HCT116 (cell line): ENCODE measurements at regions not wholly inside any gene's neighbourhood (a gene's known extent, or its start where the extent isn't known, plus 50 kb on each side); places are given as distances from the start of the nearest gene placed in this dataset.

Experiments
- ATAC-seq: fragments of 200-7000 bp; cut with Tn5 transposase; 2 replicates; pipeline ENCODE4 v1.9.1; 2020; ENCODE audit warnings: mild to moderate bottlenecking, moderate library complexity
- BruUV-seq: library from RNA; stranded (reverse); fragments of 400-500 nt; replicated peaks from 2 replicates; lab custom pipeline; 2021; lab: Mats Ljungman, UMichigan
- CTCF ChIA-PET: fragments of 300-600 bp; sonication (Branson Sonifier 250); formaldehyde crosslinking; loops from one replicate; lab custom pipeline; 2021; ENCODE audit warnings: antibody characterized with exemption; lab: Charles Lee
- POLR2A ChIA-PET: fragments of 300-600, 350-600 bp; sonication (Branson Sonifier 250); formaldehyde crosslinking; loops from one replicate; lab custom pipeline; 2021; ENCODE audit warnings: antibody characterized with exemption; lab: Charles Lee
- RAD21 ChIA-PET, 2 experiments: fragments of 300-600 bp; sonication (Branson Sonifier 250); formaldehyde crosslinking; loops; one replicate each; lab custom pipeline; 2023; ENCODE audit warnings: low total read pairs in 2 of 2; ENCODE audit not compliant: uncharacterized antibody in 2 of 2, unreplicated experiment in 2 of 2, low non-redundant PET in 1 of 2; lab: Charles Lee
- DNase-seq: peaks from one replicate; pipeline ENCODE4 v3.0.0-alpha.2; 2010; ENCODE audit warnings: low read depth, low spot score
- H2AFZ ChIP-seq: fragments of 200-600 bp; shearing (Covaris generic), sonication (generic); 2 replicates; pipeline ENCODE4 v1.6.1; 2017; ENCODE audit warnings: low read depth, mixed run types, mixed read lengths, antibody characterized with exemption, low read length; ENCODE audit not compliant: poor library complexity, severe bottlenecking
- H3K27ac ChIP-seq: 2 replicates; pipeline ENCODE4 v1.5.1; 2012; ENCODE audit warnings: low read depth, low read length
- H3K27me3 ChIP-seq: fragments of 200-600 bp; sonication (generic); 2 replicates; pipeline ENCODE4 v1.6.1; 2016; ENCODE audit warnings: mixed run types, low read length, mixed read lengths; ENCODE audit not compliant: insufficient read depth
- H3K36me3 ChIP-seq, 2 experiments: fragments of 200-500 bp in 1 of 2; fragments of 200-600 bp in 1 of 2; sonication (Bioruptor generic) in 1 of 2; sonication (generic) in 1 of 2; 2 replicates each; pipeline versions ENCODE4 v1.5.1 to v1.6.1; 2014 to 2016; ENCODE audit warnings: low read length in 2 of 2, inconsistent platforms in 1 of 2, mixed read lengths in 1 of 2, mixed run types in 1 of 2; ENCODE audit not compliant: insufficient read depth in 2 of 2, control insufficient read depth in 1 of 2
- H3K4me1 ChIP-seq, 2 experiments: fragments of 200-600 bp in 1 of 2; sonication (generic) in 1 of 2; 2 replicates each; pipeline versions ENCODE4 v1.5.1 to v1.6.1; 2012 to 2017; ENCODE audit warnings: low read length in 2 of 2, inconsistent platforms in 1 of 2, mild to moderate bottlenecking in 1 of 2, mixed read lengths in 1 of 2, mixed run types in 1 of 2, moderate library complexity in 1 of 2; ENCODE audit not compliant: insufficient read depth in 2 of 2, control insufficient read depth in 1 of 2
- H3K4me2 ChIP-seq: fragments of 200-600 bp; sonication (generic); 2 replicates; pipeline ENCODE4 v1.6.1; 2017; ENCODE audit warnings: mixed run types, low read length, mixed read lengths
- H3K4me3 ChIP-seq, 2 experiments: fragments of 200-600 bp in 1 of 2; sonication (generic) in 1 of 2; replicated peaks in 1 of 2; 2 replicates each; pipeline ENCODE4 v1.5.1; 2011 to 2016; ENCODE audit warnings: low read length in 2 of 2, control low read depth in 1 of 2, low read depth in 1 of 2, mild to moderate bottlenecking in 1 of 2, mixed read lengths in 1 of 2, mixed run types in 1 of 2
- H3K79me2 ChIP-seq: fragments of 200-600 bp; sonication (generic); 2 replicates; pipeline ENCODE4 v1.6.1; 2017; ENCODE audit warnings: mild to moderate bottlenecking, mixed run types, low read length, moderate library complexity, mixed read lengths; ENCODE audit not compliant: insufficient read depth
- H3K9ac ChIP-seq: fragments of 200-600 bp; sonication (generic); 2 replicates; pipeline ENCODE4 v1.6.1; 2016; ENCODE audit warnings: low read length, mixed read lengths
- H3K9me2 ChIP-seq: fragments of 200-600 bp; sonication (generic), shearing (Covaris generic); 2 replicates; pipeline ENCODE4 v1.6.1; 2017; ENCODE audit warnings: mixed run types, mild to moderate bottlenecking, moderate library complexity; ENCODE audit not compliant: insufficient read depth
- H3K9me3 ChIP-seq, 2 experiments: fragments of 200-500 bp in 1 of 2; fragments of 200-600 bp in 1 of 2; sonication (Bioruptor generic) in 1 of 2; sonication (generic) in 1 of 2; 2 replicates each; pipeline ENCODE4 v1.6.1; 2014 to 2017; ENCODE audit warnings: low read length in 2 of 2, mixed read lengths in 2 of 2, inconsistent platforms in 1 of 2, low read depth in 1 of 2, mild to moderate bottlenecking in 1 of 2, mixed run types in 1 of 2, moderate library complexity in 1 of 2; ENCODE audit not compliant: control insufficient read depth in 1 of 2, insufficient read depth in 1 of 2
- H4K20me1 ChIP-seq: fragments of 200-600 bp; sonication (generic), shearing (Covaris generic); 2 replicates; pipeline ENCODE4 v1.6.1; 2017; ENCODE audit warnings: mixed run types, mild to moderate bottlenecking, moderate library complexity; ENCODE audit not compliant: insufficient read depth
- CBX3 ChIP-seq: IDR thresholded peaks from 2 replicates; pipeline ENCODE4 v1.6.1; 2012; ENCODE audit warnings: low read depth
- CEBPB ChIP-seq: IDR thresholded peaks from 2 replicates; pipeline ENCODE4 v1.6.1; 2012; ENCODE audit warnings: low read depth
- CTCF ChIP-seq, 3 experiments: fragments of 200-600 bp in 1 of 3; sonication (generic) in 1 of 3; IDR thresholded peaks in 2 of 3; conservative IDR thresholded peaks in 1 of 3; 2 replicates each; pipeline ENCODE4 v1.5.1; 2012 to 2017; ENCODE audit warnings: low read depth in 2 of 3, low read length in 2 of 3, antibody characterized with exemption in 1 of 3, borderline replicate concordance in 1 of 3, control low read depth in 1 of 3, mild to moderate bottlenecking in 1 of 3, mixed read lengths in 1 of 3, mixed run types in 1 of 3, moderate library complexity in 1 of 3; ENCODE audit not compliant: insufficient read depth in 1 of 3
- EGR1 ChIP-seq: IDR thresholded peaks from 2 replicates; pipeline ENCODE4 v1.6.1; 2012; ENCODE audit warnings: low read depth
- EZH2 ChIP-seq: fragments of 200-600 bp; sonication (generic); IDR thresholded peaks from 2 replicates; pipeline ENCODE4 v1.6.1; 2017; ENCODE audit warnings: antibody characterized with exemption, mixed run types
- POLR2AphosphoS5 ChIP-seq: IDR thresholded peaks from 2 replicates; pipeline ENCODE4 v1.6.1; 2011; ENCODE audit warnings: mild to moderate bottlenecking, low read depth, low read length, moderate library complexity
- REST ChIP-seq: IDR thresholded peaks from 2 replicates; pipeline ENCODE4 v1.6.1; 2012; ENCODE audit warnings: low read depth
- SIN3A ChIP-seq: IDR thresholded peaks from 2 replicates; pipeline ENCODE4 v1.6.1; 2012; ENCODE audit warnings: low read depth
- SP1 ChIP-seq: IDR thresholded peaks from 2 replicates; pipeline ENCODE4 v1.6.1; 2012; ENCODE audit warnings: low read depth
- SRF ChIP-seq: IDR thresholded peaks from 2 replicates; pipeline ENCODE4 v1.6.1; 2012; ENCODE audit warnings: low read depth
- TCF7L2 ChIP-seq: IDR thresholded peaks from 2 replicates; pipeline ENCODE4 v1.7.0; 2011; ENCODE audit warnings: borderline replicate concordance, inconsistent platforms; ENCODE audit not compliant: insufficient read depth, insufficient read length; ENCODE audit errors: extremely low read depth
- YY1 ChIP-seq: IDR thresholded peaks from 2 replicates; pipeline ENCODE4 v1.6.1; 2011; ENCODE audit warnings: low read length, low read depth, moderate library complexity, mild to moderate bottlenecking; ENCODE audit not compliant: insufficient replicate concordance; ENCODE audit errors: extremely low read depth
- ZBTB33 ChIP-seq: IDR thresholded peaks from 2 replicates; pipeline ENCODE4 v1.6.1; 2011; ENCODE audit warnings: mild to moderate bottlenecking, low read length, moderate library complexity; ENCODE audit not compliant: insufficient replicate concordance; ENCODE audit errors: extremely low read depth
- intact Hi-C: fragments of 100-400 bp; cut with micrococcal nuclease; formaldehyde crosslinking; loops from 2 replicates; pipeline ENCODE4 v1.10.0; 2022

DNA sequence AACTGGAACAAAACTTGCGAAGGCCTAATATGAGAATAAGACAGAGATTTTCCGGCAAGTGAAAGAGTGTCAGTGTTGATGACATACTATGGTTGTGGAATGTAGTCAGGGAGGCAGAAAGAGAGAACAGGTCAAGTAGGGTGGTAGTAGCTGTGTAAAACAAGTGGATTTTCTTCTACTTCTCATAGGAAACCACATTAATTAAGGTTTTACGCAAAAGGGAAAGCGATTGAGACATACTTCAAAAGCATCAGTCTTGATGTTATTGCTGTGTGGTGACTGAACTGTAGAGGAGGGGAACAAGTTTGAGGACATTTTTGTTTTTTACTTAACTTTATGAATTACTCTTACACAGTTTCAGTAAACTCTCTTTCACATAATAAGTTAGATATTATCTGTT, 186.0 kb upstream of the CNTN5 start:
- POLR2A ChIA-PET: no interaction called here

More for the DNA sequence above, 186.0 kb upstream of the CNTN5 start:
- H2AFZ ChIP-seq: no peak overlapping the region
- H3K4me2 ChIP-seq: no peak overlapping the region
- H3K4me3 ChIP-seq: no peak overlapping the region
- intact Hi-C loops: no loop called here
- H3K36me3 ChIP-seq: no peaks in the 10 kb centered on the region
- no peak overlapping the region for H3K27ac ChIP-seq
- BruUV-seq: no TSS peak
- no peaks in the 10 kb centered on the region for H3K9me2 ChIP-seq
- peaks cover 0 to 31% of the 10 kb centered on the region in 2 experiments; a peak in 2 of 4 replicates for H3K9me3 ChIP-seq
- TF ChIP-seq REST (no peak), CTCF (IDR thresholded peaks at IDR 0.05 in 2 of 3, conservative IDR thresholded peaks at IDR 0.05 in 1 of 3; ENCODE audit: borderline replicate concordance in 1 of 3, insufficient read depth in 1 of 3, low read depth in 2 of 3, low read length in 2 of 3) (no peak), EZH2 (no peak), YY1 (no peak), TCF7L2 (no peak), EGR1 (no peak), POLR2AphosphoS5 (no peak), ZBTB33 (no peak), SRF (no peak), CEBPB (no peak), CBX3 (no peak), SIN3A (no peak), SP1 (no peak)
- TF ChIP-seq, all 23 proteins: peak for 0
- H4K20me1 ChIP-seq: no peaks in the 10 kb centered on the region
- H3K4me1 ChIP-seq: no peaks in the 10 kb centered on the region
- RAD21 ChIA-PET: no interaction called here
- DNase-seq: no peak
- ATAC-seq: no peak
- H3K27me3 ChIP-seq: no peaks in the 10 kb centered on the region
- no peaks in the 10 kb centered on the region for H3K79me2 ChIP-seq
- no peak overlapping the region for H3K9ac ChIP-seq
- CTCF ChIA-PET: no interaction called here
